H9 (cell line): ENCODE measurements at regions not wholly inside any gene's neighbourhood (a gene's known extent, or its start where the extent isn't known, plus 50 kb on each side); places are given as distances from the start of the nearest gene placed in this dataset.

Source experiments
- DNase-seq: peaks from one replicate; pipeline ENCODE4 v3.0.0-alpha.2; 2017
- H2AFZ ChIP-seq: one replicate; pipeline ENCODE4 v1.6.1; 2013; ENCODE audit warnings: mild to moderate bottlenecking, low read length, control low read depth, moderate library complexity
- H2AK5ac ChIP-seq: 2 replicates; pipeline ENCODE4 v1.6.1; 2013; ENCODE audit warnings: low read length, control low read depth, mixed read lengths; ENCODE audit not compliant: insufficient read length
- H2BK120ac ChIP-seq: one replicate; pipeline ENCODE4 v1.6.1; 2013; ENCODE audit warnings: low read depth, mild to moderate bottlenecking, low read length, control low read depth, inconsistent platforms; ENCODE audit not compliant: poor library complexity, severe bottlenecking
- H2BK12ac ChIP-seq: 2 replicates; pipeline ENCODE4 v1.6.1; 2013; ENCODE audit warnings: low read length, control low read depth, mixed read lengths, low read depth; ENCODE audit not compliant: insufficient read length
- H2BK15ac ChIP-seq: 2 replicates; pipeline ENCODE4 v1.6.1; 2013; ENCODE audit warnings: low read depth, low read length, control low read depth
- H2BK20ac ChIP-seq: one replicate; pipeline ENCODE4 v1.6.1; 2013; ENCODE audit warnings: low read depth, mild to moderate bottlenecking, low read length, control low read depth, inconsistent platforms; ENCODE audit not compliant: poor library complexity, severe bottlenecking
- H2BK5ac ChIP-seq: 2 replicates; pipeline ENCODE4 v1.6.1; 2013; ENCODE audit warnings: low read length, control low read depth, mixed read lengths; ENCODE audit not compliant: insufficient read length
- H3K14ac ChIP-seq: 2 replicates; pipeline ENCODE4 v1.6.1; 2013; ENCODE audit warnings: low read length, control low read depth; ENCODE audit not compliant: insufficient read depth
- H3K18ac ChIP-seq: 2 replicates; pipeline ENCODE4 v1.6.1; 2013; ENCODE audit warnings: low read depth, mild to moderate bottlenecking, mixed read lengths, low read length, control low read depth; ENCODE audit not compliant: insufficient read length
- H3K23ac ChIP-seq: 2 replicates; pipeline ENCODE4 v1.6.1; 2013; ENCODE audit warnings: low read length, control low read depth, mixed read lengths, low read depth; ENCODE audit not compliant: insufficient read length
- H3K23me2 ChIP-seq: 2 replicates; pipeline ENCODE4 v1.6.1; 2013; ENCODE audit warnings: low read depth, mild to moderate bottlenecking, mixed read lengths, low read length, control low read depth; ENCODE audit not compliant: insufficient read length, poor library complexity, severe bottlenecking
- H3K27ac ChIP-seq: 2 replicates; pipeline ENCODE4 v1.5.1; 2013; ENCODE audit warnings: low read length, control low read depth, mixed read lengths, low read depth; ENCODE audit not compliant: insufficient read length
- H3K27me3 ChIP-seq: 2 replicates; pipeline ENCODE4 v1.6.1; 2013; ENCODE audit warnings: low read length, control low read depth, inconsistent platforms; ENCODE audit not compliant: insufficient read depth
- H3K4ac ChIP-seq: 2 replicates; pipeline ENCODE4 v1.6.1; 2013; ENCODE audit warnings: low read depth, mild to moderate bottlenecking, control low read depth, inconsistent platforms, low read length, moderate library complexity
- H3K4me1 ChIP-seq: 2 replicates; pipeline ENCODE4 v1.6.1; 2013; ENCODE audit warnings: low read length, control low read depth, inconsistent platforms; ENCODE audit not compliant: insufficient read depth
- H3K4me2 ChIP-seq: 2 replicates; pipeline ENCODE4 v1.6.1; 2013; ENCODE audit warnings: low read length, control low read depth, mixed read lengths; ENCODE audit not compliant: insufficient read length, insufficient read depth
- H3K56ac ChIP-seq: 2 replicates; pipeline ENCODE4 v1.6.1; 2013; ENCODE audit warnings: low read depth, mild to moderate bottlenecking, mixed read lengths, low read length, control low read depth; ENCODE audit not compliant: insufficient read length
- H3K79me1 ChIP-seq: 2 replicates; pipeline ENCODE4 v1.6.1; 2013; ENCODE audit warnings: low read depth, mild to moderate bottlenecking, moderate library complexity, low read length, control low read depth, inconsistent platforms; ENCODE audit not compliant: insufficient read depth, poor library complexity, severe bottlenecking
- H3K79me2 ChIP-seq: 2 replicates; pipeline ENCODE4 v1.6.1; 2013; ENCODE audit warnings: low read length, control low read depth, inconsistent platforms; ENCODE audit not compliant: insufficient read depth
- H3K9ac ChIP-seq: 2 replicates; pipeline ENCODE4 v1.6.1; 2013; ENCODE audit warnings: low read length, control low read depth, mixed read lengths; ENCODE audit not compliant: insufficient read length; ENCODE audit errors: extremely low read depth
- H3K9me3 ChIP-seq: one replicate; pipeline ENCODE4 v1.6.1; 2013; ENCODE audit warnings: low read depth, low read length, inconsistent platforms; ENCODE audit not compliant: control insufficient read depth
- H3T11ph ChIP-seq: one replicate; pipeline ENCODE4 v1.6.1; 2013; ENCODE audit warnings: mild to moderate bottlenecking, low read length, control low read depth, inconsistent platforms
- H4K20me1 ChIP-seq: one replicate; pipeline ENCODE4 v1.6.1; 2013; ENCODE audit not compliant: control insufficient read depth, insufficient read length, insufficient read depth
- H4K5ac ChIP-seq: 2 replicates; pipeline ENCODE4 v1.6.1; 2013; ENCODE audit warnings: low read depth, mild to moderate bottlenecking, mixed read lengths, low read length, control low read depth; ENCODE audit not compliant: insufficient read length
- H4K8ac ChIP-seq: replicated peaks from 2 replicates; pipeline ENCODE4 v1.6.1; 2013; ENCODE audit warnings: low read length, control low read depth, mixed read lengths, low read depth; ENCODE audit not compliant: insufficient read length
- H4K91ac ChIP-seq: 2 replicates; pipeline ENCODE4 v1.6.1; 2013; ENCODE audit warnings: low read depth, mild to moderate bottlenecking, moderate library complexity, mixed read lengths, low read length, control low read depth; ENCODE audit not compliant: insufficient read length
- H3K27ac Mint-ChIP-seq, 3 experiments: 2 replicates in 2 of 3; 3 replicates in 1 of 3; pipeline ENCODE4 v1.8.0; 2020 to 2021; ENCODE audit warnings: mixed read lengths in 3 of 3, mild to moderate bottlenecking in 1 of 3, moderate library complexity in 1 of 3
- H3K27me3 Mint-ChIP-seq: 2 replicates; pipeline ENCODE4 v1.8.0; 2021; ENCODE audit warnings: low read depth, mild to moderate bottlenecking, moderate library complexity, mixed read lengths
- H3K36me3 Mint-ChIP-seq, 3 experiments: 2 replicates in 2 of 3; 3 replicates in 1 of 3; pipeline ENCODE4 v1.8.0; 2020 to 2021; ENCODE audit warnings: low read depth in 3 of 3, mixed read lengths in 3 of 3; ENCODE audit not compliant: insufficient read depth in 1 of 3
- H3K4me1 Mint-ChIP-seq, 2 experiments: 2 replicates each; pipeline ENCODE4 v1.8.0; 2020; ENCODE audit warnings: mixed read lengths in 2 of 2
- H3K4me3 Mint-ChIP-seq, 2 experiments: 2 replicates in 1 of 2; 3 replicates in 1 of 2; pipeline ENCODE4 v1.8.0; 2020 to 2021; ENCODE audit warnings: mild to moderate bottlenecking in 2 of 2, mixed read lengths in 2 of 2, moderate library complexity in 1 of 2
- H3K9me3 Mint-ChIP-seq, 2 experiments: 2 replicates in 1 of 2; 3 replicates in 1 of 2; pipeline ENCODE4 v1.8.0; 2020; ENCODE audit warnings: mild to moderate bottlenecking in 2 of 2, mixed read lengths in 2 of 2, moderate library complexity in 1 of 2
- WGBS: extraction: QIAGEN DNeasy Blood & Tissue Kit; methylation state at CpG from one replicate; pipeline ENCODE4 v1.1.7; 2013; ENCODE audit warnings: missing lambda C conversion rate, low lambda C conversion rate, mixed read lengths; ENCODE audit not compliant: insufficient read length; ENCODE audit errors: extremely low coverage; 5-methylcytosine and 5-hydroxymethylcytosine counted together
- TF ChIP-seq, protein P1 (sequence below): fragments of 200-600 bp; sonication (generic); conservative IDR thresholded peaks from 3 replicates; pipeline ENCODE4 v1.8.0; 2021; ENCODE audit warnings: antibody characterized with exemption, mild to moderate bottlenecking

DNA sequence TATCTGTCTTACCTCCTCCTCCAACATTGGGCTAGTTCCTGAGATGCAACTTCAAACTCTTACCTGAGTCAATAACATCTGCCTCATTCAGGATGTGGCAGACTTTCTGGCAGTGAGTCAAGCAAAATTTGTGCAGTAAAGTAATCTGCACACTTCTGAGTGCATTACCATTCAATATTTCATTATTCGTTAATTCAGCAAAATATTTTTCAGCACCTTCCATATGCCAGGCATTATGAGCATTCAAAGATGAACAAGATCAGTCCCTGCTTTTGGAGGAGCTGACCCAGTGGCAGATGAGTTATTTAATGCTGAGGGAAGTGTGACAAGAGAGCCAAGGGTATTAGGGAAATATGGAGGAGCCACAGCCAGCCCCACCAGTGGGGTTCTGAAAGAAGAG, 339.7 kb downstream of the LNPK start:
- H3K9me3 ChIP-seq: no peaks in the 10 kb centered on the region
- no peak overlapping the region for H3K4me2 ChIP-seq
- H3K23me2 ChIP-seq: no peaks in the 10 kb centered on the region
- no peak overlapping the region for H3K4me3 Mint-ChIP-seq
- no peaks in the 10 kb centered on the region; the same call in 1 of the 2 replicates for H3K79me2 ChIP-seq
- no peak overlapping the region for H3K4ac ChIP-seq
- no peak overlapping the region for H2AFZ ChIP-seq
- no peak overlapping the region for H3T11ph ChIP-seq
- H3K36me3 Mint-ChIP-seq: no peaks in the 10 kb centered on the region
- H3K27ac Mint-ChIP-seq: no peak overlapping the region
- H2BK5ac ChIP-seq: no peak overlapping the region
- no peak overlapping the region for H3K18ac ChIP-seq
- no peak overlapping the region for H4K5ac ChIP-seq
- H3K23ac ChIP-seq: no peak overlapping the region
- H3K27ac ChIP-seq: no peak overlapping the region
- no peaks in the 10 kb centered on the region for H4K20me1 ChIP-seq
- no peaks in the 10 kb centered on the region for H3K79me1 ChIP-seq
- H4K91ac ChIP-seq: no peak overlapping the region
- H2BK120ac ChIP-seq: no peak overlapping the region
- no peak overlapping the region for H2BK20ac ChIP-seq
- H4K8ac ChIP-seq: no peak overlapping the region
- no peak overlapping the region for H2BK15ac ChIP-seq
- no peaks in the 10 kb centered on the region for H3K9me3 Mint-ChIP-seq
- TF ChIP-seq, protein P1, sequence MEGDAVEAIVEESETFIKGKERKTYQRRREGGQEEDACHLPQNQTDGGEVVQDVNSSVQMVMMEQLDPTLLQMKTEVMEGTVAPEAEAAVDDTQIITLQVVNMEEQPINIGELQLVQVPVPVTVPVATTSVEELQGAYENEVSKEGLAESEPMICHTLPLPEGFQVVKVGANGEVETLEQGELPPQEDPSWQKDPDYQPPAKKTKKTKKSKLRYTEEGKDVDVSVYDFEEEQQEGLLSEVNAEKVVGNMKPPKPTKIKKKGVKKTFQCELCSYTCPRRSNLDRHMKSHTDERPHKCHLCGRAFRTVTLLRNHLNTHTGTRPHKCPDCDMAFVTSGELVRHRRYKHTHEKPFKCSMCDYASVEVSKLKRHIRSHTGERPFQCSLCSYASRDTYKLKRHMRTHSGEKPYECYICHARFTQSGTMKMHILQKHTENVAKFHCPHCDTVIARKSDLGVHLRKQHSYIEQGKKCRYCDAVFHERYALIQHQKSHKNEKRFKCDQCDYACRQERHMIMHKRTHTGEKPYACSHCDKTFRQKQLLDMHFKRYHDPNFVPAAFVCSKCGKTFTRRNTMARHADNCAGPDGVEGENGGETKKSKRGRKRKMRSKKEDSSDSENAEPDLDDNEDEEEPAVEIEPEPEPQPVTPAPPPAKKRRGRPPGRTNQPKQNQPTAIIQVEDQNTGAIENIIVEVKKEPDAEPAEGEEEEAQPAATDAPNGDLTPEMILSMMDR: no peak
- H3K27me3 ChIP-seq: no peaks in the 10 kb centered on the region
- H3K56ac ChIP-seq: no peak overlapping the region
- no peaks in the 10 kb centered on the region for H3K4me1 Mint-ChIP-seq
- no peak overlapping the region for H3K14ac ChIP-seq
- no peak for DNase-seq
- WGBS: no CpG with 5 or more reads among the region's 1 CpG
- H3K27me3 Mint-ChIP-seq: no peaks in the 10 kb centered on the region; the same call in 1 of the 2 replicates
- H2BK12ac ChIP-seq: no peak overlapping the region
- no peak overlapping the region for H2AK5ac ChIP-seq
- no peak overlapping the region for H3K9ac ChIP-seq
- no peaks in the 10 kb centered on the region for H3K4me1 ChIP-seq
